Tibial nerve (tissue), 4 donors: ENCODE measurements at regions not wholly inside any gene's neighbourhood (a gene's known extent, or its start where the extent isn't known, plus 50 kb on each side); places are given as distances from the start of the nearest gene placed in this dataset.

ENCODE experiments used
- DNase-seq, 2 donors: peaks; one replicate each; pipeline ENCODE4 v3.0.0-alpha.2; 2019; ENCODE audit warnings: low spot score in 2 of 2
- H3K27ac ChIP-seq, 4 donors: fragments of 200-600 bp; sonication (generic) in 3 of 4; one replicate each; pipeline ENCODE4 v1.5.1; 2017 to 2019; ENCODE audit warnings: mild to moderate bottlenecking in 1 of 4
- H3K27me3 ChIP-seq, 2 donors: fragments of 200-600 bp; sonication (generic) in 1 of 2; one replicate each; pipeline versions ENCODE4 v1.5.1 to v1.6.0; 2017 to 2019
- H3K36me3 ChIP-seq, 3 donors: fragments of 200-600 bp; sonication (generic); one replicate each; pipeline ENCODE4 v1.5.1; 2018 to 2019
- H3K4me1 ChIP-seq, 4 donors: fragments of 200-600 bp; sonication (generic) in 3 of 4; one replicate each; pipeline ENCODE4 v1.5.1; 2017 to 2019
- H3K4me3 ChIP-seq, 4 donors: fragments of 200-600 bp; sonication (generic) in 3 of 4; one replicate each; pipeline ENCODE4 v1.5.1; 2017 to 2019; ENCODE audit warnings: mild to moderate bottlenecking in 1 of 4, moderate library complexity in 1 of 4
- H3K9me3 ChIP-seq, 4 donors: fragments of 200-600 bp; sonication (generic) in 3 of 4; one replicate each; pipeline ENCODE4 v1.5.1; 2017 to 2019
- EP300 ChIP-seq, 2 donors: sonication (generic); formaldehyde crosslinking; IDR thresholded peaks; one replicate each; pipeline ENCODE4 v1.6.1; 2017; ENCODE audit warnings: antibody characterized with exemption in 2 of 2, mild to moderate bottlenecking in 1 of 2
- POLR2A ChIP-seq, 2 donors: fragments of 450-650 bp; IDR thresholded peaks; one replicate each; pipeline ENCODE4 v1.6.1; 2017; ENCODE audit warnings: antibody characterized with exemption in 2 of 2, mild to moderate bottlenecking in 2 of 2, moderate library complexity in 2 of 2
- WGBS, 2 donors: methylation state at CpG; one replicate each; pipeline ENCODE4 v1.1.5; 2018; 5-methylcytosine and 5-hydroxymethylcytosine counted together
- TF ChIP-seq, protein P1 (sequence below), 5 experiments: fragments of 200-600 bp in 3 of 5; fragments of 450-650 bp in 2 of 5; sonication (generic) in 3 of 5; IDR thresholded peaks; one replicate each; pipeline ENCODE4 v1.5.1; 2016 to 2019; ENCODE audit warnings: antibody characterized with exemption in 5 of 5, mild to moderate bottlenecking in 3 of 5, moderate library complexity in 2 of 5

DNA sequence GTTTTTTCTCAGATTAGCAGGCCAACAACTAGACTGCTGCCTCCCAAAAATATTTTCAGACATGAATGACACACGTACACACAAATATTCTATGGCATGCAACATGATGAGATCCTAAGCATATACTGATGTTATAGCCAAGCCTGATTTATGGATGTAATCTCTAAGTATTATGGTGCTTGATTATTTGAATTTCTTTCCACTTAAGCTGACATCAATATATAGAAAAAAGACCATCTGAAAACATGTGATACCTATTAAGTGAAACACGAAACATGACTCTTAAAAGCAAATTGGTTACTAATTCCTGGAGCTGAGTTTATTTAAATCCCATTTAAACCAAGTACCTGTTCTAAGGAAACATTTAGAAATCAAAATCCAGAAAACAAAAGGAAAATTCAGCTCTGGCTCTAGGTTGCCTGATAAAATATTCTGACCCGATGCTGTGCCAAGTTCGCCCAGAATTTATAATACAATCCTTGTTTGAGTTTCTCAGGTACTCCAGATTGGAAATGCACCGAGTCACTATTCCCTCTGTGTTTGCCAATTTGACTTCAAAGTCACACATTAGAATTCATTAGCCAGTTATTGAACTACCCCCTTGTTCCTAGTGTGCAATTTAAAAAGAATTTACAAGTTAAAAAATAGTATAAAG lies 548.6 kb downstream of the CSNK1G3 start:
- H3K4me3 ChIP-seq, result no peak overlapping the region
- H3K36me3 ChIP-seq, result no peaks in the 10 kb centered on the region
- DNase-seq, result no peak
- no peaks in the 10 kb centered on the region for H3K27me3 ChIP-seq
- TF ChIP-seq EP300 (IDR thresholded peaks at IDR 0.05) (no peak), POLR2A (IDR thresholded peaks at IDR 0.05) (no peak)
- TF ChIP-seq, protein P1, sequence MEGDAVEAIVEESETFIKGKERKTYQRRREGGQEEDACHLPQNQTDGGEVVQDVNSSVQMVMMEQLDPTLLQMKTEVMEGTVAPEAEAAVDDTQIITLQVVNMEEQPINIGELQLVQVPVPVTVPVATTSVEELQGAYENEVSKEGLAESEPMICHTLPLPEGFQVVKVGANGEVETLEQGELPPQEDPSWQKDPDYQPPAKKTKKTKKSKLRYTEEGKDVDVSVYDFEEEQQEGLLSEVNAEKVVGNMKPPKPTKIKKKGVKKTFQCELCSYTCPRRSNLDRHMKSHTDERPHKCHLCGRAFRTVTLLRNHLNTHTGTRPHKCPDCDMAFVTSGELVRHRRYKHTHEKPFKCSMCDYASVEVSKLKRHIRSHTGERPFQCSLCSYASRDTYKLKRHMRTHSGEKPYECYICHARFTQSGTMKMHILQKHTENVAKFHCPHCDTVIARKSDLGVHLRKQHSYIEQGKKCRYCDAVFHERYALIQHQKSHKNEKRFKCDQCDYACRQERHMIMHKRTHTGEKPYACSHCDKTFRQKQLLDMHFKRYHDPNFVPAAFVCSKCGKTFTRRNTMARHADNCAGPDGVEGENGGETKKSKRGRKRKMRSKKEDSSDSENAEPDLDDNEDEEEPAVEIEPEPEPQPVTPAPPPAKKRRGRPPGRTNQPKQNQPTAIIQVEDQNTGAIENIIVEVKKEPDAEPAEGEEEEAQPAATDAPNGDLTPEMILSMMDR (IDR thresholded peaks at IDR 0.05), result no peak
- H3K9me3 ChIP-seq, result no peaks in the 10 kb centered on the region
- WGBS, 2 donors, result 70 to 74% methylated on average over 5 of the region's 5 CpGs
- no peak overlapping the region for H3K27ac ChIP-seq
- peaks cover 0 to 28% (median 0%) of the 10 kb centered on the region in 4 donors for H3K4me1 ChIP-seq

DNA sequence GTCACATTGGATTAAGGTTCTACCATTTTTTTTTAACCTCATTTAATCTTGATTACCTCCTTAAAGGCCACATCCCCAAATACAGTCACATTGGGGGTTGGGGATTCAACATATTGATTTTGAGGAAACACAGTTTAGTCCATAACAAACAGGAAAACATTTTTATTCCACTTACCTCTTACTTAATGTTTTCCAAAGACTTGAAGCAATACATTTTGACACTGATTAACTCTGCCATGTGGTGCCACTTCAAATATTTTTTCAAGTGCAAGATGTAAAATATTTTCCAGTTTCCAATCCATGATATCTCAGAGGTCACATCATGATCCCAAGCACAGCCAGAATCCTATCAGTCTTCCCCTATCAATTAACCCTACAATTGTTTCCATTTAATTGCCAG lies 548.0 kb downstream of the CSNK1G3 start:
- no peak for DNase-seq
- H3K36me3 ChIP-seq, result no peaks in the 10 kb centered on the region
- no peaks in the 10 kb centered on the region for H3K27me3 ChIP-seq
- H3K4me3 ChIP-seq, result no peak overlapping the region
- TF ChIP-seq, protein P1 (IDR thresholded peaks at IDR 0.05), result no peak
- TF ChIP-seq POLR2A (IDR thresholded peaks at IDR 0.05) (no peak), EP300 (IDR thresholded peaks at IDR 0.05) (no peak)
- no peak overlapping the region for H3K27ac ChIP-seq
- no peaks in the 10 kb centered on the region for H3K9me3 ChIP-seq
- peaks cover 0 to 28% (median 0%) of the 10 kb centered on the region in 4 donors for H3K4me1 ChIP-seq

DNA sequence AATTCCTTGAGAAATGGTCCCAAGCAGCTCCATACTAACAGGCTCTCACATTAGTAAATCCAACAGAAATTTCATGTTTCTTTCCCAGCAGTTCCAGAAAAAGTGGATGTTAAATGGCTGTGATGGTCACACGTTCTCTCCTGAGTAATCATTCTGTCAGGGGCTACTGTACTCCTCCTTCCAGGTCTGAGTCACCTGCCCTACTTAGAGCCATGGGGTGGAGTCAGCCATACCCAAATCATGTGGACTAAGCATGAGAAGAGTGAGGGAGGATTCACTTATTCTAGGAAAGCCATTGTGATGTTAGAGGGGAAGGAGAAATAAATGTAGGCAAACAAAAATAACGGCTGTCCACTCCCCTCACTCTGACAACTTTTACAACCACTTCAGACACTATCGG lies 547.2 kb downstream of the CSNK1G3 start:
- Histone ChIP-seq H3K36me3 (no peaks in the 10 kb centered on the region), H3K27me3 (no peaks in the 10 kb centered on the region), H3K4me3 (no peak overlapping the region), H3K4me1 (peaks cover 0 to 28% (median 0%) of the 10 kb centered on the region in 4 donors), H3K9me3 (no peaks in the 10 kb centered on the region), H3K27ac (no peak overlapping the region)
- TF ChIP-seq EP300 (IDR thresholded peaks at IDR 0.05) (no peak), POLR2A (IDR thresholded peaks at IDR 0.05) (no peak)
- TF ChIP-seq, protein P1 (IDR thresholded peaks at IDR 0.05), result no peak
- no peak for DNase-seq
- WGBS, 2 donors, result 91% methylated on average over 3 of the region's 3 CpGs

DNA sequence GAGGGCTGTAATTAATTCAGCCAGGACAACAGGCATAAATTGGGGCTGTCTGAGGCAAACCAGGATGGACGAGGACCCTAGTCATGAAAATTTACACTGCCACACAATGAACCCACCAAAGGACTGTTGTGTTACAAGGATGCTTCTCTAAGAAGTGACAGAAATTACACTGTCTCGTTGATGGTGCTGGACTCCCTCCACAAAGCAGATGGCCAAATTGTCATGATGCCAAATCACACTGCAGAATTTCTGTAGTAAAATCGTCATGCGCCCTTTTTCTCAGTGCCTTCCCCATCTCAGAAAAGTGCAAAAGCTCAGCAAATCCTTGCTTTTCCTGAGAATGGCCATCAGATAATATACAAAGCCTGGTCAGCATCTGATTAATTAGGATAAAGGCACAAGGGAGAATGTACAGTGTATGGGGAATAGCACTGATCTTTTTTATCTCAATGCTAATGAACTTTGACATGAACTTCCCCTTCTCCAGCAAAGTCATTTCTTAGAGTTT lies 545.8 kb downstream of the CSNK1G3 start:
- H3K4me3 ChIP-seq, result no peak overlapping the region
- 30 to 39% methylated on average over 4 of the region's 4 CpGs for WGBS, 2 donors

More for the DNA sequence above, 545.8 kb downstream of the CSNK1G3 start:
- Histone ChIP-seq H3K36me3 (no peaks in the 10 kb centered on the region), H3K27me3 (no peaks in the 10 kb centered on the region), H3K4me1 (peaks cover 0 to 28% (median 0%) of the 10 kb centered on the region in 4 donors), H3K9me3 (no peaks in the 10 kb centered on the region), H3K27ac (no peak overlapping the region)
- TF ChIP-seq EP300 (IDR thresholded peaks at IDR 0.05), result no peak
- TF ChIP-seq POLR2A (IDR thresholded peaks at IDR 0.05), result no peak
- TF ChIP-seq, protein P1 (IDR thresholded peaks at IDR 0.05), result no peak
- no peak for DNase-seq
